Osteocyte (in vitro differentiated cells): ENCODE measurements at regions not wholly inside any gene's neighbourhood (a gene's known extent, or its start where the extent isn't known, plus 50 kb on each side); places are given as distances from the start of the nearest gene placed in this dataset. TPM values are rescaled to one million over a fixed set of nuclear protein-coding genes. Genes with fewer than 3 reads are reported as not detected.

ENCODE experiments used
- DNase-seq: peaks from one replicate; pipeline ENCODE4 v3.0.0; 2021; ENCODE audit warnings: mixed read lengths; ENCODE audit not compliant: unreplicated experiment; ENCODE audit errors: extremely low spot score
- H3K27ac Mint-ChIP-seq: one replicate; pipeline ENCODE4 v1.8.0; 2021; ENCODE audit warnings: mild to moderate bottlenecking, mixed read lengths; ENCODE audit not compliant: unreplicated experiment
- H3K27me3 Mint-ChIP-seq: one replicate; pipeline ENCODE4 v1.8.0; 2021; ENCODE audit warnings: mixed read lengths; ENCODE audit not compliant: unreplicated experiment
- H3K36me3 Mint-ChIP-seq: one replicate; pipeline ENCODE4 v1.8.0; 2021; ENCODE audit warnings: mixed read lengths; ENCODE audit not compliant: unreplicated experiment
- H3K4me1 Mint-ChIP-seq: one replicate; pipeline ENCODE4 v1.8.0; 2021; ENCODE audit warnings: mixed read lengths; ENCODE audit not compliant: unreplicated experiment
- H3K4me3 Mint-ChIP-seq: one replicate; pipeline ENCODE4 v1.8.0; 2021; ENCODE audit warnings: mild to moderate bottlenecking, moderate library complexity, mixed read lengths; ENCODE audit not compliant: unreplicated experiment
- H3K9me3 Mint-ChIP-seq: one replicate; pipeline ENCODE4 v1.8.0; 2021; ENCODE audit warnings: mixed read lengths; ENCODE audit not compliant: unreplicated experiment
- microRNA-seq: library from miRNA; unstranded; fragments of <30 nt; microRNA quantifications from one replicate; pipeline ENCODE4 v1.1.0, GENCODE V29; 2020; ENCODE audit not compliant: unreplicated experiment
- TF ChIP-seq, protein P1 (sequence below): fragments of 200-600 bp; sonication (generic); IDR thresholded peaks from 2 replicates; pipeline ENCODE4 v1.5.0; 2021; ENCODE audit warnings: antibody characterized with exemption, mild to moderate bottlenecking, moderate library complexity

DNA sequence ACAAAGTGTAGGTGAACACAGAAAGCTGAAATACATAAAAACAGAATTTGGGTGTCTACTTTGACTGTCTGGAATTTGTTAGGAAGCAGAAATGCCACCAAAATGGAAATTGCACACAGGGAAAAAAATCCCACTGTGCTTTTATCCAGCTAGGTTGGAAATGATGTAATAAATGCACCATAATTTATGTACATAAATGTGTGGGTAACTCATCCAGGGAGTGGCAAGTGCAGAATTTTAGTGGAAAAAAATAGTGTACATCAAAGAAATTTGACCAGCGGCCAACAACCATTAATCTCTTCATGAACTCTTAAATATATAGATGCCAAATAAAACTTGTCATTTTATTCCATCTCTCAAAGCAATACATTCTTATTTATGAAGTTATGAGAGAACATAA, 105.6 kb downstream of the LLPH start:
- no peaks in the 10 kb centered on the region for H3K9me3 Mint-ChIP-seq
- TF ChIP-seq, protein P1, sequence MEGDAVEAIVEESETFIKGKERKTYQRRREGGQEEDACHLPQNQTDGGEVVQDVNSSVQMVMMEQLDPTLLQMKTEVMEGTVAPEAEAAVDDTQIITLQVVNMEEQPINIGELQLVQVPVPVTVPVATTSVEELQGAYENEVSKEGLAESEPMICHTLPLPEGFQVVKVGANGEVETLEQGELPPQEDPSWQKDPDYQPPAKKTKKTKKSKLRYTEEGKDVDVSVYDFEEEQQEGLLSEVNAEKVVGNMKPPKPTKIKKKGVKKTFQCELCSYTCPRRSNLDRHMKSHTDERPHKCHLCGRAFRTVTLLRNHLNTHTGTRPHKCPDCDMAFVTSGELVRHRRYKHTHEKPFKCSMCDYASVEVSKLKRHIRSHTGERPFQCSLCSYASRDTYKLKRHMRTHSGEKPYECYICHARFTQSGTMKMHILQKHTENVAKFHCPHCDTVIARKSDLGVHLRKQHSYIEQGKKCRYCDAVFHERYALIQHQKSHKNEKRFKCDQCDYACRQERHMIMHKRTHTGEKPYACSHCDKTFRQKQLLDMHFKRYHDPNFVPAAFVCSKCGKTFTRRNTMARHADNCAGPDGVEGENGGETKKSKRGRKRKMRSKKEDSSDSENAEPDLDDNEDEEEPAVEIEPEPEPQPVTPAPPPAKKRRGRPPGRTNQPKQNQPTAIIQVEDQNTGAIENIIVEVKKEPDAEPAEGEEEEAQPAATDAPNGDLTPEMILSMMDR = no peak
- DNase-seq = no peak
- H3K4me3 Mint-ChIP-seq = no peak overlapping the region
- H3K27me3 Mint-ChIP-seq = no peaks in the 10 kb centered on the region
- no peaks in the 10 kb centered on the region for H3K36me3 Mint-ChIP-seq
- H3K4me1 Mint-ChIP-seq = peaks cover 7% of the 10 kb centered on the region
- H3K27ac Mint-ChIP-seq = no peak overlapping the region

- no peak overlapping the region for H3K4me3 Mint-ChIP-seq
- DNase-seq = no peak
- no peak overlapping the region for H3K27ac Mint-ChIP-seq
- no peaks in the 10 kb centered on the region for H3K9me3 Mint-ChIP-seq
- no peaks in the 10 kb centered on the region for H3K36me3 Mint-ChIP-seq
- H3K4me1 Mint-ChIP-seq = peaks cover 7% of the 10 kb centered on the region
- H3K27me3 Mint-ChIP-seq = no peaks in the 10 kb centered on the region
- TF ChIP-seq, protein P1 = no peak
Measured at GRCh38 chr12:66020481-66020880, 110.1 kb downstream of the LLPH start.

GRCh38 chr12:66017736-66018135, 112.8 kb downstream of the LLPH start:
- no peaks in the 10 kb centered on the region for H3K27me3 Mint-ChIP-seq
- H3K36me3 Mint-ChIP-seq = no peaks in the 10 kb centered on the region
- DNase-seq = no peak
- H3K4me3 Mint-ChIP-seq = no peak overlapping the region
- no peaks in the 10 kb centered on the region for H3K9me3 Mint-ChIP-seq
- no peak overlapping the region for H3K27ac Mint-ChIP-seq
- TF ChIP-seq, protein P1 = no peak
- H3K4me1 Mint-ChIP-seq = peaks cover 23% of the 10 kb centered on the region

Small RNAs in the stretch of these regions (microRNA-seq; reads per million reads assigned to microRNA genes)
- gene MIR6074 = not detected
